H9 (cell line): ENCODE measurements at regions not wholly inside any gene's neighbourhood (a gene's known extent, or its start where the extent isn't known, plus 50 kb on each side); places are given as distances from the start of the nearest gene placed in this dataset.

ENCODE experiments used
- DNase-seq: peaks from one replicate; pipeline ENCODE4 v3.0.0-alpha.2; 2017
- H2AFZ ChIP-seq: one replicate; pipeline ENCODE4 v1.6.1; 2013; ENCODE audit warnings: mild to moderate bottlenecking, low read length, control low read depth, moderate library complexity
- H2AK5ac ChIP-seq: 2 replicates; pipeline ENCODE4 v1.6.1; 2013; ENCODE audit warnings: low read length, control low read depth, mixed read lengths; ENCODE audit not compliant: insufficient read length
- H2BK120ac ChIP-seq: one replicate; pipeline ENCODE4 v1.6.1; 2013; ENCODE audit warnings: low read depth, mild to moderate bottlenecking, low read length, control low read depth, inconsistent platforms; ENCODE audit not compliant: poor library complexity, severe bottlenecking
- H2BK12ac ChIP-seq: 2 replicates; pipeline ENCODE4 v1.6.1; 2013; ENCODE audit warnings: low read length, control low read depth, mixed read lengths, low read depth; ENCODE audit not compliant: insufficient read length
- H2BK15ac ChIP-seq: 2 replicates; pipeline ENCODE4 v1.6.1; 2013; ENCODE audit warnings: low read depth, low read length, control low read depth
- H2BK20ac ChIP-seq: one replicate; pipeline ENCODE4 v1.6.1; 2013; ENCODE audit warnings: low read depth, mild to moderate bottlenecking, low read length, control low read depth, inconsistent platforms; ENCODE audit not compliant: poor library complexity, severe bottlenecking
- H2BK5ac ChIP-seq: 2 replicates; pipeline ENCODE4 v1.6.1; 2013; ENCODE audit warnings: low read length, control low read depth, mixed read lengths; ENCODE audit not compliant: insufficient read length
- H3K14ac ChIP-seq: 2 replicates; pipeline ENCODE4 v1.6.1; 2013; ENCODE audit warnings: low read length, control low read depth; ENCODE audit not compliant: insufficient read depth
- H3K18ac ChIP-seq: 2 replicates; pipeline ENCODE4 v1.6.1; 2013; ENCODE audit warnings: low read depth, mild to moderate bottlenecking, mixed read lengths, low read length, control low read depth; ENCODE audit not compliant: insufficient read length
- H3K23ac ChIP-seq: 2 replicates; pipeline ENCODE4 v1.6.1; 2013; ENCODE audit warnings: low read length, control low read depth, mixed read lengths, low read depth; ENCODE audit not compliant: insufficient read length
- H3K23me2 ChIP-seq: 2 replicates; pipeline ENCODE4 v1.6.1; 2013; ENCODE audit warnings: low read depth, mild to moderate bottlenecking, mixed read lengths, low read length, control low read depth; ENCODE audit not compliant: insufficient read length, poor library complexity, severe bottlenecking
- H3K27ac ChIP-seq: 2 replicates; pipeline ENCODE4 v1.5.1; 2013; ENCODE audit warnings: low read length, control low read depth, mixed read lengths, low read depth; ENCODE audit not compliant: insufficient read length
- H3K27me3 ChIP-seq: 2 replicates; pipeline ENCODE4 v1.6.1; 2013; ENCODE audit warnings: low read length, control low read depth, inconsistent platforms; ENCODE audit not compliant: insufficient read depth
- H3K4ac ChIP-seq: 2 replicates; pipeline ENCODE4 v1.6.1; 2013; ENCODE audit warnings: low read depth, mild to moderate bottlenecking, control low read depth, inconsistent platforms, low read length, moderate library complexity
- H3K4me1 ChIP-seq: 2 replicates; pipeline ENCODE4 v1.6.1; 2013; ENCODE audit warnings: low read length, control low read depth, inconsistent platforms; ENCODE audit not compliant: insufficient read depth
- H3K4me2 ChIP-seq: 2 replicates; pipeline ENCODE4 v1.6.1; 2013; ENCODE audit warnings: low read length, control low read depth, mixed read lengths; ENCODE audit not compliant: insufficient read length, insufficient read depth
- H3K56ac ChIP-seq: 2 replicates; pipeline ENCODE4 v1.6.1; 2013; ENCODE audit warnings: low read depth, mild to moderate bottlenecking, mixed read lengths, low read length, control low read depth; ENCODE audit not compliant: insufficient read length
- H3K79me1 ChIP-seq: 2 replicates; pipeline ENCODE4 v1.6.1; 2013; ENCODE audit warnings: low read depth, mild to moderate bottlenecking, moderate library complexity, low read length, control low read depth, inconsistent platforms; ENCODE audit not compliant: insufficient read depth, poor library complexity, severe bottlenecking
- H3K79me2 ChIP-seq: 2 replicates; pipeline ENCODE4 v1.6.1; 2013; ENCODE audit warnings: low read length, control low read depth, inconsistent platforms; ENCODE audit not compliant: insufficient read depth
- H3K9ac ChIP-seq: 2 replicates; pipeline ENCODE4 v1.6.1; 2013; ENCODE audit warnings: low read length, control low read depth, mixed read lengths; ENCODE audit not compliant: insufficient read length; ENCODE audit errors: extremely low read depth
- H3K9me3 ChIP-seq: one replicate; pipeline ENCODE4 v1.6.1; 2013; ENCODE audit warnings: low read depth, low read length, inconsistent platforms; ENCODE audit not compliant: control insufficient read depth
- H3T11ph ChIP-seq: one replicate; pipeline ENCODE4 v1.6.1; 2013; ENCODE audit warnings: mild to moderate bottlenecking, low read length, control low read depth, inconsistent platforms
- H4K20me1 ChIP-seq: one replicate; pipeline ENCODE4 v1.6.1; 2013; ENCODE audit not compliant: control insufficient read depth, insufficient read length, insufficient read depth
- H4K5ac ChIP-seq: 2 replicates; pipeline ENCODE4 v1.6.1; 2013; ENCODE audit warnings: low read depth, mild to moderate bottlenecking, mixed read lengths, low read length, control low read depth; ENCODE audit not compliant: insufficient read length
- H4K8ac ChIP-seq: replicated peaks from 2 replicates; pipeline ENCODE4 v1.6.1; 2013; ENCODE audit warnings: low read length, control low read depth, mixed read lengths, low read depth; ENCODE audit not compliant: insufficient read length
- H4K91ac ChIP-seq: 2 replicates; pipeline ENCODE4 v1.6.1; 2013; ENCODE audit warnings: low read depth, mild to moderate bottlenecking, moderate library complexity, mixed read lengths, low read length, control low read depth; ENCODE audit not compliant: insufficient read length
- H3K27ac Mint-ChIP-seq, 3 experiments: 2 replicates in 2 of 3; 3 replicates in 1 of 3; pipeline ENCODE4 v1.8.0; 2020 to 2021; ENCODE audit warnings: mixed read lengths in 3 of 3, mild to moderate bottlenecking in 1 of 3, moderate library complexity in 1 of 3
- H3K27me3 Mint-ChIP-seq: 2 replicates; pipeline ENCODE4 v1.8.0; 2021; ENCODE audit warnings: low read depth, mild to moderate bottlenecking, moderate library complexity, mixed read lengths
- H3K36me3 Mint-ChIP-seq, 3 experiments: 2 replicates in 2 of 3; 3 replicates in 1 of 3; pipeline ENCODE4 v1.8.0; 2020 to 2021; ENCODE audit warnings: low read depth in 3 of 3, mixed read lengths in 3 of 3; ENCODE audit not compliant: insufficient read depth in 1 of 3
- H3K4me1 Mint-ChIP-seq, 2 experiments: 2 replicates each; pipeline ENCODE4 v1.8.0; 2020; ENCODE audit warnings: mixed read lengths in 2 of 2
- H3K4me3 Mint-ChIP-seq, 2 experiments: 2 replicates in 1 of 2; 3 replicates in 1 of 2; pipeline ENCODE4 v1.8.0; 2020 to 2021; ENCODE audit warnings: mild to moderate bottlenecking in 2 of 2, mixed read lengths in 2 of 2, moderate library complexity in 1 of 2
- H3K9me3 Mint-ChIP-seq, 2 experiments: 2 replicates in 1 of 2; 3 replicates in 1 of 2; pipeline ENCODE4 v1.8.0; 2020; ENCODE audit warnings: mild to moderate bottlenecking in 2 of 2, mixed read lengths in 2 of 2, moderate library complexity in 1 of 2
- CTCF ChIP-seq: fragments of 200-600 bp; sonication (generic); conservative IDR thresholded peaks from 3 replicates; pipeline ENCODE4 v1.8.0; 2021; ENCODE audit warnings: antibody characterized with exemption, mild to moderate bottlenecking
- WGBS: extraction: QIAGEN DNeasy Blood & Tissue Kit; methylation state at CpG from one replicate; pipeline ENCODE4 v1.1.7; 2013; ENCODE audit warnings: missing lambda C conversion rate, low lambda C conversion rate, mixed read lengths; ENCODE audit not compliant: insufficient read length; ENCODE audit errors: extremely low coverage; 5-methylcytosine and 5-hydroxymethylcytosine counted together

GRCh38 chr14:22494486-22495135 is 94.4 kb downstream of the DAD1 start:
- WGBS: no CpG with 5 or more reads among the region's 5 CpGs
- DNase-seq: no peak

More at GRCh38 chr14:22494486-22495135, 94.4 kb downstream of the DAD1 start:
- Histone ChIP-seq H3K14ac (no peak overlapping the region), H2BK15ac (no peak overlapping the region), H4K91ac (no peak overlapping the region), H2BK12ac (no peak overlapping the region), H3K27ac (no peak overlapping the region), H4K8ac (no peak overlapping the region), H3K23ac (no peak overlapping the region), H2BK5ac (no peak overlapping the region), H2AK5ac (no peak overlapping the region), H3T11ph (no peak overlapping the region), H3K4me1 (0 out of 2 replicates have a peak, but pooled peaks cover 2% of the 10 kb centered on the region), H3K9ac (no peak overlapping the region), H3K18ac (no peak overlapping the region), H3K23me2 (no peaks in the 10 kb centered on the region), H3K27me3 (no peaks in the 10 kb centered on the region), H4K5ac (no peak overlapping the region), H3K4ac (no peak overlapping the region), H2AFZ (no peak overlapping the region), H2BK20ac (no peak overlapping the region), H3K9me3 (no peaks in the 10 kb centered on the region), H3K4me2 (no peak overlapping the region), H3K79me1 (no peaks in the 10 kb centered on the region), H4K20me1 (no peaks in the 10 kb centered on the region), H2BK120ac (no peak overlapping the region), H3K56ac (no peak overlapping the region), H3K79me2 (no peaks in the 10 kb centered on the region)
- peak; percentile 41; the same call in 2 of the 3 replicates for TF ChIP-seq CTCF
- Mint-ChIP-seq H3K4me3 (no peak overlapping the region), H3K9me3 (no peaks in the 10 kb centered on the region), H3K27me3 (0 out of 2 replicates have a peak, but pooled peaks cover 1% of the 10 kb centered on the region), H3K36me3 (no peaks in the 10 kb centered on the region), H3K27ac (no peak overlapping the region), H3K4me1 (peaks cover 9 to 13% of the 10 kb centered on the region in 2 experiments)
